Lung (tissue), 11 donors: ENCODE measurements at regions not wholly inside any gene's neighbourhood (a gene's known extent, or its start where the extent isn't known, plus 50 kb on each side); places are given as distances from the start of the nearest gene placed in this dataset.

Experiments used
- ATAC-seq: fragments of 200-7000 bp; cut with Tn5 transposase; one replicate; pipeline ENCODE4 v1.9.1; 2020; ENCODE audit warnings: moderate number of reproducible peaks; ENCODE audit not compliant: insufficient read depth, low FRiP score
- DNase-seq, 3 donors: peaks; one replicate each; pipeline ENCODE4 v3.0.0-alpha.2; 2013 to 2017
- H3K27ac ChIP-seq, 2 donors: one replicate each; pipeline ENCODE4 v1.5.1; 2013; ENCODE audit warnings: mild to moderate bottlenecking in 2 of 2, moderate library complexity in 2 of 2, control low read depth in 1 of 2, inconsistent platforms in 1 of 2, low read depth in 1 of 2, low read length in 1 of 2
- H3K27me3 ChIP-seq, 3 donors: one replicate each; pipeline ENCODE4 v1.5.1; 2013; ENCODE audit warnings: low read length in 2 of 3; ENCODE audit not compliant: control insufficient read depth in 3 of 3, insufficient read depth in 3 of 3
- H3K36me3 ChIP-seq, 4 donors: one replicate each; pipeline ENCODE4 v1.5.1; 2013; ENCODE audit warnings: low read length in 4 of 4, mild to moderate bottlenecking in 1 of 4, moderate library complexity in 1 of 4; ENCODE audit not compliant: control insufficient read depth in 4 of 4, insufficient read depth in 4 of 4
- H3K4me1 ChIP-seq, 5 donors: one replicate each; pipeline ENCODE4 v1.5.1; 2013; ENCODE audit warnings: low read length in 5 of 5, mild to moderate bottlenecking in 2 of 5, moderate library complexity in 1 of 5; ENCODE audit not compliant: control insufficient read depth in 5 of 5, insufficient read depth in 5 of 5
- H3K4me3 ChIP-seq: one replicate; pipeline ENCODE4 v1.5.1; 2013; ENCODE audit warnings: mild to moderate bottlenecking, control low read depth, moderate library complexity
- H3K9ac ChIP-seq, 2 donors: one replicate each; pipeline ENCODE4 v1.5.1; 2013; ENCODE audit warnings: low read length in 2 of 2, control low read depth in 1 of 2; ENCODE audit not compliant: insufficient read depth in 1 of 2
- H3K9me3 ChIP-seq, 4 donors: one replicate each; pipeline ENCODE4 v1.5.1; 2013; ENCODE audit warnings: low read length in 3 of 4, mild to moderate bottlenecking in 1 of 4, moderate library complexity in 1 of 4; ENCODE audit not compliant: control insufficient read depth in 4 of 4, insufficient read depth in 3 of 4
- CTCF ChIP-seq: IDR thresholded peaks from 2 replicates; pipeline ENCODE4 v1.5.1; 2012; ENCODE audit warnings: mild to moderate bottlenecking; ENCODE audit errors: control extremely low read depth, extremely low read depth
- WGBS, 2 donors: extraction: QIAGEN DNeasy Blood & Tissue Kit; methylation state at CpG; one replicate each; pipeline ENCODE4 v1.1.7; 2013; 5-methylcytosine and 5-hydroxymethylcytosine counted together
- donor health status: control.
- donor health status: control.
- donor health status: Bipolar disorder and iron deficiency.
- donor health status: healthy.
- donor health status: DM: yes; HTN: yes; CAD: no.

DNA sequence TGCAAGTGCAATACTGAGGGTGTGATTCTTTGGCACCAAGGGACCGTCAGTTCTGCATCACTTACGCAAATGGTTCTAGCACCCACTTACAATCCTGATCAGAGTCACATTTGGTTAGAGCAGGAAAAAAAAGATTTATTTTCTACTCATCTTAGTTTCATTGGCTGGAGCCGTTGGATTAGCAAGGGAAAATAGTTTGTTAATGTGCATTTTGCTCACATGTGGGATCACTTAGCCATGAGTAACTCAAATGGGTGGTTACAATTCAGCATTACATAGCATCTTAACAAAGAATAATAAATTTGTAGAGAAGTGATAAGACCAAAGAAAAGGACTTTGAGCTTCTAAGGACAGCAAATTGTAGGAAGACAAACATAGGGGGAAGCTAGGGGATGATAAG lies 216.9 kb downstream of the AUH start:
- Histone ChIP-seq H3K27ac (no peak overlapping the region), H3K27me3 (no peaks in the 10 kb centered on the region), H3K4me1 (no peaks in the 10 kb centered on the region), H3K9ac (no peak overlapping the region), H3K36me3 (no peaks in the 10 kb centered on the region), H3K9me3 (no peaks in the 10 kb centered on the region), H3K4me3 (no peak overlapping the region)
- TF ChIP-seq CTCF: no peak
- 93 to 99% methylated on average over 3 of the region's 3 CpGs for WGBS, 2 donors
- DNase-seq: no peak
- ATAC-seq: no peak

DNA sequence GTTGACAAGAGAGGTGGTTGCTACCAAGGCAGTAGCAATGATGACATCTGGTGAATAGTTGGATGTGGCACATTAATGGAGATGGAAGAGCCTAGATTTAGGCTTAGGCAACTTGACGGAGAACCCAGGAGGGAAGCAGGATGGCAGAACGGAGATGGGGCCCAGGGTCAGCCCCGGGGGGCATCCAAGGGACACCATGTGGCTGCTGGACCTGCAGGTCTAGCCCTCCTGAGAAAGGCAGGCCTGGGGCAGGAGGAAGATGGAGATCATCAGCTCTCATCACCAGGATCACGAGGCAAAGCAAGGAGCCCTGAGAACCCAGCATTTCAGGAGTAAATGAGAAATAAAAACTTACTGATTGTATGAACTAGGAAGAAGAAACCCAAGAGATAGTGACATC lies 216.2 kb downstream of the AUH start:
- Histone ChIP-seq H3K27me3 (no peaks in the 10 kb centered on the region), H3K27ac (no peak overlapping the region), H3K4me3 (no peak overlapping the region), H3K9ac (no peak overlapping the region), H3K36me3 (no peaks in the 10 kb centered on the region), H3K9me3 (no peaks in the 10 kb centered on the region), H3K4me1 (no peaks in the 10 kb centered on the region)
- ATAC-seq (no peak), DNase-seq (no peak)
- 95 to 100% methylated on average over 4 of the region's 4 CpGs for WGBS, 2 donors
- TF ChIP-seq CTCF: no peak

GRCh38 chr9:91146391-91147019 lies 215.2 kb downstream of the AUH start:
- Histone ChIP-seq H3K27me3 (no peaks in the 10 kb centered on the region), H3K9ac (no peak overlapping the region), H3K9me3 (no peaks in the 10 kb centered on the region), H3K4me3 (no peak overlapping the region), H3K36me3 (no peaks in the 10 kb centered on the region), H3K27ac (peak overlapping the region in 1 of 2 donors; percentile 61), H3K4me1 (no peaks in the 10 kb centered on the region)
- ATAC-seq: peak; percentile 67
- no peak for DNase-seq
- TF ChIP-seq CTCF: no peak
- 71 to 89% methylated on average over 10 of the region's 10 CpGs for WGBS, 2 donors
